ENCODE measurements at regions not wholly inside any gene's neighbourhood (a gene's known extent, or its start where the extent isn't known, plus 50 kb on each side); places are given as distances from the start of the nearest gene placed in this dataset.

DNA sequence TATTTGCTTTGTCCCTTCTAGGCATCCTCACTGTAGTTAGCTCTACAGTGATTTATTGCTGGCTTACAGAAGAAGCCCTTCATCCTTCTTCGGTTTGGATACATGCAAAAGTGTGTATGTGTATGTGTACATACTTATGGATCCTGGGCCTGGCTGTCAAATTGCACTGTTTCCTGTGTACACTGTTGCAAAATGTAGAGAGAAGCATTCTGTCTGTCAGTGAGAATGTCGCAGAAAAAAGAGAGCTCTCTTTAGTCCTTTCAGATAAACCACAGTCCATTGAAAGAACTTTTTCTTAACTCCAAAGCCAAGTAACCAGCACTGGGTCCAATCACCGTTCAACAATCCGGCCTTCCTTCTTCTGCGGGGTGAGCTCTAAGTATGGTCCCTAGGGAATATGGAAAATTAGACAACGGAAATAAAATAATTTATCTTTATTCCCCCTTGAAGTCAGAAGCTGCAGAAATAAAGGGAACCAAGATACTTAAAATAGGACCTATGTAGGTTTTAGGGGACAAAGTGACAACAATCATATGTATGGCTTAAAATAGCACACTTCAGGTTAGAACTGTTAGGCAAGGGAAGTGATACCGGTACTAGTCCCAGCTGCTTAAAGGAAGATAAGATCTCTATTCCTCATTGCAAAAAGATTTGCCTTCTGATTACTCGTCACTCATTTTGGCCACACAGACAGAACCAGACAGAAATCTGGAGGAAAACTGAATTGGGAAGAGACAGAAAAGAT, 107.0 kb downstream of the CD83 start:
- TF ChIP-seq, protein P1, sequence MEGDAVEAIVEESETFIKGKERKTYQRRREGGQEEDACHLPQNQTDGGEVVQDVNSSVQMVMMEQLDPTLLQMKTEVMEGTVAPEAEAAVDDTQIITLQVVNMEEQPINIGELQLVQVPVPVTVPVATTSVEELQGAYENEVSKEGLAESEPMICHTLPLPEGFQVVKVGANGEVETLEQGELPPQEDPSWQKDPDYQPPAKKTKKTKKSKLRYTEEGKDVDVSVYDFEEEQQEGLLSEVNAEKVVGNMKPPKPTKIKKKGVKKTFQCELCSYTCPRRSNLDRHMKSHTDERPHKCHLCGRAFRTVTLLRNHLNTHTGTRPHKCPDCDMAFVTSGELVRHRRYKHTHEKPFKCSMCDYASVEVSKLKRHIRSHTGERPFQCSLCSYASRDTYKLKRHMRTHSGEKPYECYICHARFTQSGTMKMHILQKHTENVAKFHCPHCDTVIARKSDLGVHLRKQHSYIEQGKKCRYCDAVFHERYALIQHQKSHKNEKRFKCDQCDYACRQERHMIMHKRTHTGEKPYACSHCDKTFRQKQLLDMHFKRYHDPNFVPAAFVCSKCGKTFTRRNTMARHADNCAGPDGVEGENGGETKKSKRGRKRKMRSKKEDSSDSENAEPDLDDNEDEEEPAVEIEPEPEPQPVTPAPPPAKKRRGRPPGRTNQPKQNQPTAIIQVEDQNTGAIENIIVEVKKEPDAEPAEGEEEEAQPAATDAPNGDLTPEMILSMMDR (IDR thresholded peaks at IDR 0.05), result no peak
- TF ChIP-seq POLR2A (IDR thresholded peaks at IDR 0.05; ENCODE audit: low read depth), result no peak
